Thyroid gland (tissue), 4 donors: ENCODE measurements at regions not wholly inside any gene's neighbourhood (a gene's known extent, or its start where the extent isn't known, plus 50 kb on each side); places are given as distances from the start of the nearest gene placed in this dataset.

ENCODE experiments used
- CTCF ChIP-seq, 6 experiments: fragments of 200-600 bp in 3 of 6; fragments of 450-650 bp in 3 of 6; sonication (generic) in 3 of 6; IDR thresholded peaks; one replicate each; pipeline ENCODE4 v1.5.1; 2016 to 2019; ENCODE audit warnings: antibody characterized with exemption in 6 of 6, mild to moderate bottlenecking in 2 of 6, inconsistent platforms in 1 of 6, moderate library complexity in 1 of 6
- POLR2A ChIP-seq, 2 donors: fragments of 450-650 bp; IDR thresholded peaks; one replicate each; pipeline ENCODE4 v1.6.1; 2017; ENCODE audit warnings: antibody characterized with exemption in 2 of 2, mild to moderate bottlenecking in 2 of 2, moderate library complexity in 1 of 2

- peak in 1 of 6 experiments; percentile 15 for TF ChIP-seq CTCF (IDR thresholded peaks at IDR 0.05)
- no peak for TF ChIP-seq POLR2A (IDR thresholded peaks at IDR 0.05)
Measured at GRCh38 chrX:78199851-78200250, 60.4 kb upstream of the TAF9B start.
